Fibroblast of villous mesenchyme (primary cell): ENCODE measurements at regions not wholly inside any gene's neighbourhood (a gene's known extent, or its start where the extent isn't known, plus 50 kb on each side); places are given as distances from the start of the nearest gene placed in this dataset.
"Not testable (repeated sequence)": the region's sequence is repeated elsewhere in the genome, so short reads cannot be mapped to it uniquely, and the experiment has no call there.

Experiments used
- DNase-seq: peaks from one replicate; pipeline ENCODE4 v3.0.0-alpha.2; 2010; ENCODE audit warnings: low read depth
- H3K4me3 ChIP-seq: 2 replicates; pipeline ENCODE4 v1.5.1; 2011; ENCODE audit warnings: low read depth, mild to moderate bottlenecking, low read length
- TF ChIP-seq, protein P1 (sequence below): IDR thresholded peaks from 2 replicates; pipeline ENCODE4 v1.5.1; 2012; ENCODE audit warnings: low read depth, mild to moderate bottlenecking, low read length; ENCODE audit not compliant: insufficient read depth

DNA sequence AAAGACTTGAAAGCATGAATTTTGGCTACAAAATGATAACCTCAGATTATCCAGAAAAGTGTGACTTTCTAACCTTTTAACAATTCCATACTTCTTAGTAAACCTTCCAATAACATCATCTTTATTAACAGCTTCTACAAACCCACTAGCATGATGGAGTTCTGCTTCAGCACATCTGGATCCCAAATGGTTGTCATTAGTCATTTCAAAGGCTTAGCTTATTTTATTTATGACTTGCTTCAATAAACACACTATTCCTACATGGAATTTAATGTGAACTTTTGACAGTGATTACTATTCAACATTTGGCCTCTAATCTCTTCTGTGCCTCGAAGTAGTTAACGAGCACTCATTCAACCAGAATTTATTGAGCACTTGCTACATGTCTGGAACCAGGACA, 808.3 kb downstream of the TSN start:
- DNase-seq, result peak; percentile 23
- TF ChIP-seq, protein P1, sequence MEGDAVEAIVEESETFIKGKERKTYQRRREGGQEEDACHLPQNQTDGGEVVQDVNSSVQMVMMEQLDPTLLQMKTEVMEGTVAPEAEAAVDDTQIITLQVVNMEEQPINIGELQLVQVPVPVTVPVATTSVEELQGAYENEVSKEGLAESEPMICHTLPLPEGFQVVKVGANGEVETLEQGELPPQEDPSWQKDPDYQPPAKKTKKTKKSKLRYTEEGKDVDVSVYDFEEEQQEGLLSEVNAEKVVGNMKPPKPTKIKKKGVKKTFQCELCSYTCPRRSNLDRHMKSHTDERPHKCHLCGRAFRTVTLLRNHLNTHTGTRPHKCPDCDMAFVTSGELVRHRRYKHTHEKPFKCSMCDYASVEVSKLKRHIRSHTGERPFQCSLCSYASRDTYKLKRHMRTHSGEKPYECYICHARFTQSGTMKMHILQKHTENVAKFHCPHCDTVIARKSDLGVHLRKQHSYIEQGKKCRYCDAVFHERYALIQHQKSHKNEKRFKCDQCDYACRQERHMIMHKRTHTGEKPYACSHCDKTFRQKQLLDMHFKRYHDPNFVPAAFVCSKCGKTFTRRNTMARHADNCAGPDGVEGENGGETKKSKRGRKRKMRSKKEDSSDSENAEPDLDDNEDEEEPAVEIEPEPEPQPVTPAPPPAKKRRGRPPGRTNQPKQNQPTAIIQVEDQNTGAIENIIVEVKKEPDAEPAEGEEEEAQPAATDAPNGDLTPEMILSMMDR, result no peak

GRCh38 chr2:122564843-122565242, 809.4 kb downstream of the TSN start:
- H3K4me3 ChIP-seq, result no peak overlapping the region
- TF ChIP-seq, protein P1, result no peak
- no peak for DNase-seq

More for the DNA sequence above, 808.3 kb downstream of the TSN start:
- H3K4me3 ChIP-seq, result no peak overlapping the region

GRCh38 chr2:122565364-122565763, 809.9 kb downstream of the TSN start:
- no peak overlapping the region for H3K4me3 ChIP-seq
- no peak for DNase-seq
- TF ChIP-seq, protein P1, result no peak

GRCh38 chr2:122570641-122571040, 815.2 kb downstream of the TSN start:
- TF ChIP-seq, protein P1, result no peak
- DNase-seq, result no peak
- no peak overlapping the region for H3K4me3 ChIP-seq

DNA sequence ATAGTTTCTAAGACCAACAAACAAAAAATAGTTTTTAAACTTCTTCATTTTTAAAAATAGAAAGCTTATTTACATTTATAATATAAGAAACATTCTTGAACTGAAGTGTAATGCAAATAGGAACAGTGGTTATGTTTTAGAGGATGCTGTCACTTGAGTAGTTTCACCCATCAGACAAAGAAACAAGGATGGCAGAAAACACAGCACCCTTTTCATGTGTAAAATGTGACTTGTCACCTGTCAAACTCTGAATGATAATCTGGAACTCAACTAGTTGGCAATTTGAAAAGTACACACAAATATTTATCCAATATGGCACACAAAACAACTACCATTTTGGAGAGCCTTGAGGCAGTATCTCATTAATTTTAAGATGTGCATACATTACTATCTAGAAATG, 816.0 kb downstream of the TSN start:
- H3K4me3 ChIP-seq, DNase-seq: not testable (repeated sequence)

DNA sequence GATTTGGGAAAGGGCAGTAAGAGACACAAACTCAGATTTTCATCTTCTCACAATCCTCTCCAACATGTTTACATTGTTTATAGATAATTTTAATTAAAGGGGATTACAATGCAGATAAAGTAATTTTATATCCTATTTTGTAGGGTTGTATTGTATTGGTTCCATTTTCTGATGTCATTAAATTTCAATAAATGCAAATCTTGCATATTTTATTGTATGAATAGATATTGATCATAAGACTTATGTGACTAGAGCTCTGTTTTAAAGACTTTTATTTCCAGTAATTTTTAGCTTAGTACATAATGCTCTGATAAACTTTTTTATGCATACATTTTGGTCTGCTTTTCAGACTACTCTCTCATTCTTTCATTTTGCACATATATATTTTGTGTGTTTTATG, 819.6 kb downstream of the TSN start:
- H3K4me3 ChIP-seq, result no peak overlapping the region
- TF ChIP-seq, protein P1, result no peak

GRCh38 chr2:122583159-122583917, 827.9 kb downstream of the TSN start:
- TF ChIP-seq, protein P1, result no peak
- H3K4me3 ChIP-seq, result no peak overlapping the region
- DNase-seq, result no peak

More for the DNA sequence above, 819.6 kb downstream of the TSN start:
- no peak for DNase-seq
